ENCODE measurements at regions not wholly inside any gene's neighbourhood (a gene's known extent, or its start where the extent isn't known, plus 50 kb on each side); places are given as distances from the start of the nearest gene placed in this dataset.

- no peak for DNase-seq
Observed at GRCh38 chr18:1865869-1866268, 705.4 kb downstream of the METTL4 start.

GRCh38 chr18:1872274-1872673, 699.0 kb downstream of the METTL4 start:
- no peak for DNase-seq

- DNase-seq: no peak
Observed at GRCh38 chr18:1875219-1875618, 696.1 kb downstream of the METTL4 start.

- DNase-seq: no peak
Observed at GRCh38 chr18:1884623-1885022, 686.7 kb downstream of the METTL4 start.

GRCh38 chr18:1891641-1892040, 679.7 kb downstream of the METTL4 start:
- DNase-seq: no peak

- DNase-seq: no peak
Observed at GRCh38 chr18:1892191-1892590, 679.1 kb downstream of the METTL4 start.

- no peak for DNase-seq
Observed at GRCh38 chr18:1895456-1896185, 675.7 kb downstream of the METTL4 start.

GRCh38 chr18:1906421-1906820, 664.9 kb downstream of the METTL4 start:
- no peak for DNase-seq

GRCh38 chr18:1907470-1908206, 663.7 kb downstream of the METTL4 start:
- DNase-seq: no peak

- DNase-seq: no peak
Observed at GRCh38 chr18:1914489-1914888, 656.8 kb downstream of the METTL4 start.

- DNase-seq: no peak
Observed at GRCh38 chr18:1916869-1917523, 654.3 kb downstream of the METTL4 start.

- no peak for DNase-seq
Observed at GRCh38 chr18:1917569-1917968, 653.7 kb downstream of the METTL4 start.

GRCh38 chr18:1922066-1922465, 649.2 kb downstream of the METTL4 start:
- DNase-seq: no peak

GRCh38 chr18:1928711-1929110, 642.6 kb downstream of the METTL4 start:
- DNase-seq: no peak

GRCh38 chr18:1929720-1930119, 641.6 kb downstream of the METTL4 start:
- DNase-seq: no peak

GRCh38 chr18:1930291-1931270, 640.7 kb downstream of the METTL4 start:
- no peak for DNase-seq

GRCh38 chr18:1952486-1952885, 618.8 kb downstream of the METTL4 start:
- DNase-seq: no peak

- no peak for DNase-seq
Observed at GRCh38 chr18:1954583-1955312, 616.6 kb downstream of the METTL4 start.

GRCh38 chr18:1958798-1959197, 612.5 kb downstream of the METTL4 start:
- no peak for DNase-seq

GRCh38 chr18:1965016-1965415, 606.3 kb downstream of the METTL4 start:
- no peak for DNase-seq

- DNase-seq: no peak
Observed at GRCh38 chr18:1965541-1965940, 605.8 kb downstream of the METTL4 start.

All from C1 segment of cervical spinal cord (tissue), 14 donors.